HUES6 (cell line): ENCODE measurements at regions not wholly inside any gene's neighbourhood (a gene's known extent, or its start where the extent isn't known, plus 50 kb on each side); places are given as distances from the start of the nearest gene placed in this dataset.
A peak's percentile ranks its signal among the peaks of the same experiment; 100 is the strongest.

Experiments used
- H3K27ac ChIP-seq: 2 replicates; pipeline ENCODE4 v1.7.0; 2013; ENCODE audit warnings: low read depth, mild to moderate bottlenecking, low read length, inconsistent platforms
- H3K27me3 ChIP-seq: 2 replicates; pipeline ENCODE4 v1.6.1; 2013; ENCODE audit warnings: low read length; ENCODE audit not compliant: control insufficient read depth, insufficient read depth
- H3K36me3 ChIP-seq: 2 replicates; pipeline ENCODE4 v1.6.1; 2013; ENCODE audit warnings: low read length; ENCODE audit not compliant: control insufficient read depth, insufficient read depth
- H3K4me1 ChIP-seq: 2 replicates; pipeline ENCODE4 v1.6.1; 2013; ENCODE audit warnings: low read length; ENCODE audit not compliant: control insufficient read depth, insufficient read depth
- H3K4me3 ChIP-seq: 2 replicates; pipeline ENCODE4 v1.5.1; 2013; ENCODE audit warnings: low read depth, low read length
- H3K9ac ChIP-seq: one replicate; pipeline ENCODE4 v1.6.1; 2013; ENCODE audit warnings: mild to moderate bottlenecking, low read length
- H3K9me3 ChIP-seq: 2 replicates; pipeline ENCODE4 v1.6.1; 2013; ENCODE audit warnings: low read depth, low read length; ENCODE audit not compliant: control insufficient read depth, insufficient read depth

GRCh38 chr3:30069056-30069455 is 537.3 kb upstream of the TGFBR2 start:
- Histone ChIP-seq H3K9me3 (peaks cover 26% of the 10 kb centered on the region), H3K36me3 (no peaks in the 10 kb centered on the region), H3K27ac (no peak overlapping the region), H3K27me3 (no peaks in the 10 kb centered on the region), H3K4me3 (no peak overlapping the region), H3K4me1 (no peaks in the 10 kb centered on the region), H3K9ac (no peak overlapping the region)

- no peaks in the 10 kb centered on the region for H3K36me3 ChIP-seq
- no peak overlapping the region for H3K27ac ChIP-seq
- H3K4me3 ChIP-seq, result no peak overlapping the region
- H3K4me1 ChIP-seq, result no peaks in the 10 kb centered on the region
- H3K9ac ChIP-seq, result no peak overlapping the region
- H3K9me3 ChIP-seq, result peaks cover 10% of the 10 kb centered on the region; the same call in 1 of the 2 replicates
- no peaks in the 10 kb centered on the region for H3K27me3 ChIP-seq
Measured at GRCh38 chr3:30073040-30073439, 533.4 kb upstream of the TGFBR2 start.

GRCh38 chr3:30073622-30074021 is 532.8 kb upstream of the TGFBR2 start:
- Histone ChIP-seq H3K27ac (no peak overlapping the region), H3K27me3 (no peaks in the 10 kb centered on the region), H3K4me3 (no peak overlapping the region), H3K9ac (no peak overlapping the region), H3K4me1 (no peaks in the 10 kb centered on the region), H3K9me3 (peaks cover 10% of the 10 kb centered on the region; the same call in 1 of the 2 replicates), H3K36me3 (no peaks in the 10 kb centered on the region)

- H3K36me3 ChIP-seq, result no peaks in the 10 kb centered on the region
- H3K9me3 ChIP-seq, result peaks cover 10% of the 10 kb centered on the region; the same call in 1 of the 2 replicates
- H3K4me1 ChIP-seq, result no peaks in the 10 kb centered on the region
- H3K27ac ChIP-seq, result no peak overlapping the region
- no peak overlapping the region for H3K9ac ChIP-seq
- H3K27me3 ChIP-seq, result peaks cover 12% of the 10 kb centered on the region; the same call in 1 of the 2 replicates
- no peak overlapping the region for H3K4me3 ChIP-seq
Measured at GRCh38 chr3:30075514-30075913, 530.9 kb upstream of the TGFBR2 start.

GRCh38 chr3:30076899-30077298 is 529.5 kb upstream of the TGFBR2 start:
- no peak overlapping the region for H3K27ac ChIP-seq
- peaks cover 10% of the 10 kb centered on the region; the same call in 1 of the 2 replicates for H3K9me3 ChIP-seq
- peaks cover 20% of the 10 kb centered on the region; the same call in 1 of the 2 replicates for H3K27me3 ChIP-seq
- no peak overlapping the region for H3K4me3 ChIP-seq
- H3K4me1 ChIP-seq, result no peaks in the 10 kb centered on the region
- H3K36me3 ChIP-seq, result no peaks in the 10 kb centered on the region
- no peak overlapping the region for H3K9ac ChIP-seq

GRCh38 chr3:30077746-30078145 is 528.7 kb upstream of the TGFBR2 start:
- no peak overlapping the region for H3K9ac ChIP-seq
- no peak overlapping the region for H3K4me3 ChIP-seq
- peaks cover 29% of the 10 kb centered on the region; the same call in 1 of the 2 replicates for H3K27me3 ChIP-seq
- no peaks in the 10 kb centered on the region for H3K36me3 ChIP-seq
- H3K4me1 ChIP-seq, result 0 out of 2 replicates have a peak, but pooled peaks cover 6% of the 10 kb centered on the region
- H3K27ac ChIP-seq, result no peak overlapping the region
- peaks cover 10% of the 10 kb centered on the region; the same call in 1 of the 2 replicates for H3K9me3 ChIP-seq

GRCh38 chr3:30078736-30079135 is 527.7 kb upstream of the TGFBR2 start:
- Histone ChIP-seq H3K36me3 (no peaks in the 10 kb centered on the region), H3K9me3 (peaks cover 10% of the 10 kb centered on the region; the same call in 1 of the 2 replicates), H3K27me3 (peaks cover 39% of the 10 kb centered on the region; the same call in 1 of the 2 replicates), H3K9ac (no peak overlapping the region), H3K4me3 (no peak overlapping the region), H3K27ac (no peak overlapping the region), H3K4me1 (peaks cover 14% of the 10 kb centered on the region)

- Histone ChIP-seq H3K4me3 (no peak overlapping the region), H3K27me3 (peaks cover 49% of the 10 kb centered on the region; the same call in 1 of the 2 replicates), H3K36me3 (no peaks in the 10 kb centered on the region), H3K27ac (no peak overlapping the region), H3K9ac (no peak overlapping the region), H3K4me1 (peaks cover 35% of the 10 kb centered on the region), H3K9me3 (no peaks in the 10 kb centered on the region; the same call in 1 of the 2 replicates)
Measured at GRCh38 chr3:30081904-30082303, 524.5 kb upstream of the TGFBR2 start.

- Histone ChIP-seq H3K9ac (no peak overlapping the region), H3K4me1 (peaks cover 37% of the 10 kb centered on the region), H3K27ac (no peak overlapping the region), H3K36me3 (no peaks in the 10 kb centered on the region), H3K9me3 (peaks cover 1% of the 10 kb centered on the region; the same call in 1 of the 2 replicates), H3K4me3 (no peak overlapping the region), H3K27me3 (peaks cover 52% of the 10 kb centered on the region; the same call in 1 of the 2 replicates)
Measured at GRCh38 chr3:30082652-30083051, 523.7 kb upstream of the TGFBR2 start.

- Histone ChIP-seq H3K4me1 (peaks cover 37% of the 10 kb centered on the region), H3K9ac (no peak overlapping the region), H3K27ac (no peak overlapping the region), H3K27me3 (peaks cover 58% of the 10 kb centered on the region; the same call in 1 of the 2 replicates), H3K36me3 (no peaks in the 10 kb centered on the region), H3K9me3 (peaks cover 6% of the 10 kb centered on the region; the same call in 1 of the 2 replicates), H3K4me3 (no peak overlapping the region)
Measured at GRCh38 chr3:30083315-30083714, 523.1 kb upstream of the TGFBR2 start.

GRCh38 chr3:30084316-30084715 is 522.1 kb upstream of the TGFBR2 start:
- Histone ChIP-seq H3K4me3 (peak overlapping the region; percentile 37), H3K4me1 (peaks cover 37% of the 10 kb centered on the region), H3K27me3 (peaks cover 57% of the 10 kb centered on the region; the same call in 1 of the 2 replicates), H3K27ac (no peak overlapping the region; the same call in 1 of the 2 replicates), H3K9me3 (peaks cover 6% of the 10 kb centered on the region; the same call in 1 of the 2 replicates), H3K36me3 (no peaks in the 10 kb centered on the region), H3K9ac (no peak overlapping the region)
